Hepatocyte (in vitro differentiated cells): ENCODE measurements at regions not wholly inside any gene's neighbourhood (a gene's known extent, or its start where the extent isn't known, plus 50 kb on each side); places are given as distances from the start of the nearest gene placed in this dataset.

ENCODE experiments used
- CTCF ChIP-seq: fragments of 200-600 bp; sonication (generic); IDR thresholded peaks from 2 replicates; pipeline ENCODE4 v1.5.1; 2016; ENCODE audit warnings: antibody characterized with exemption, mild to moderate bottlenecking; ENCODE audit not compliant: poor library complexity
- EZH2 ChIP-seq: fragments of 200-600 bp; sonication (generic); IDR thresholded peaks from 2 replicates; pipeline ENCODE4 v1.6.1; 2016; ENCODE audit warnings: antibody characterized with exemption, mild to moderate bottlenecking, borderline replicate concordance
- EZH2phosphoT487 ChIP-seq: fragments of 200-600 bp; sonication (generic); IDR thresholded peaks from one replicate; pipeline ENCODE4 v1.6.1; 2018; ENCODE audit warnings: antibody characterized with exemption, mild to moderate bottlenecking, low read depth, moderate library complexity; ENCODE audit not compliant: unreplicated experiment, severe bottlenecking

GRCh38 chr17:12597895-12598294 is 67.8 kb upstream of the MYOCD start:
- TF ChIP-seq CTCF (no peak), EZH2phosphoT487 (no peak), EZH2 (no peak)
